Esophagus squamous epithelium (tissue), 4 donors: ENCODE measurements at regions not wholly inside any gene's neighbourhood (a gene's known extent, or its start where the extent isn't known, plus 50 kb on each side); places are given as distances from the start of the nearest gene placed in this dataset.

Source experiments
- POLR2A ChIP-seq, 4 donors: fragments of 450-650 bp; IDR thresholded peaks; one replicate each; pipeline ENCODE4 v1.6.1; 2017; ENCODE audit warnings: antibody characterized with exemption in 4 of 4, mild to moderate bottlenecking in 4 of 4, moderate library complexity in 3 of 4
- TF ChIP-seq, protein P1 (sequence below), 6 experiments: fragments of 450-650 bp in 4 of 6; fragments of 200-600 bp in 2 of 6; sonication (generic) in 2 of 6; IDR thresholded peaks; one replicate each; pipeline ENCODE4 v1.5.1; 2016 to 2019; ENCODE audit warnings: antibody characterized with exemption in 6 of 6, mild to moderate bottlenecking in 4 of 6, moderate library complexity in 4 of 6

DNA sequence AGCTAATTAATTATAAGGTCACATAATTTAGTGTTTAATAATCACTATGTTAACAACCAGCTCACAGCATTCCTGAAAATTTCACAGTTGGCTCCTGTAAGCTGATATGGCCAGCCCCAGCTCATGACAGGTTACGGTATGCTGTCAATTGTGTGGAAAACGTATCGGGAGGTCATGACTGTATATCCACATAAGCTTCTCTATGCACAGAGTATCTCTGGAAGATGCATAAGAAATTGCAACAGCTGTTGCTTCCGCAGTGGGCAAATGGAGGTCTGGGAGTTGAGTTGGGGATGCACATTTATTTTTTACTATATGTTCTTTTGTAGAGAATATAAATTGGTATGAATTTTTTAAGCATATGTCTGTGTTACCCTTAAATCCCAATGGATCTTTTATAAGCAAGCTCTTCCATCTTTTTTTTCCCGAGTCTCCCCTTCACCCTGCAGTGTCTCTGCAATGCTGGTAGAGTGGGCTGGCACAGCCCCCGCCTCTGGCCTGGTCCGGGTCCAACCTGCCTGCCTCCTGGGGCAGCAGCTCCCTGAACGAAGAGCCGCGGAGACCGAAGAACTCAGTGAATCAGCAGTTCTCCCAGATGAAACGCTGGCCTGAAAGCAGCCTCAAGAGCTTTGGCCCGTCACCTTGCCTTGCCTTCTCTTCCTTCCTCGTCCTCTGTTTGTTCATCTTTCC is 139.9 kb upstream of the CDYL start:
- TF ChIP-seq, protein P1, sequence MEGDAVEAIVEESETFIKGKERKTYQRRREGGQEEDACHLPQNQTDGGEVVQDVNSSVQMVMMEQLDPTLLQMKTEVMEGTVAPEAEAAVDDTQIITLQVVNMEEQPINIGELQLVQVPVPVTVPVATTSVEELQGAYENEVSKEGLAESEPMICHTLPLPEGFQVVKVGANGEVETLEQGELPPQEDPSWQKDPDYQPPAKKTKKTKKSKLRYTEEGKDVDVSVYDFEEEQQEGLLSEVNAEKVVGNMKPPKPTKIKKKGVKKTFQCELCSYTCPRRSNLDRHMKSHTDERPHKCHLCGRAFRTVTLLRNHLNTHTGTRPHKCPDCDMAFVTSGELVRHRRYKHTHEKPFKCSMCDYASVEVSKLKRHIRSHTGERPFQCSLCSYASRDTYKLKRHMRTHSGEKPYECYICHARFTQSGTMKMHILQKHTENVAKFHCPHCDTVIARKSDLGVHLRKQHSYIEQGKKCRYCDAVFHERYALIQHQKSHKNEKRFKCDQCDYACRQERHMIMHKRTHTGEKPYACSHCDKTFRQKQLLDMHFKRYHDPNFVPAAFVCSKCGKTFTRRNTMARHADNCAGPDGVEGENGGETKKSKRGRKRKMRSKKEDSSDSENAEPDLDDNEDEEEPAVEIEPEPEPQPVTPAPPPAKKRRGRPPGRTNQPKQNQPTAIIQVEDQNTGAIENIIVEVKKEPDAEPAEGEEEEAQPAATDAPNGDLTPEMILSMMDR (IDR thresholded peaks at IDR 0.05), result no peak
- no peak for TF ChIP-seq POLR2A (IDR thresholded peaks at IDR 0.05)
